WTC11 (cell line): ENCODE measurements at regions not wholly inside any gene's neighbourhood (a gene's known extent, or its start where the extent isn't known, plus 50 kb on each side); places are given as distances from the start of the nearest gene placed in this dataset.

ENCODE experiments used
- ATAC-seq: fragments of 200-7000 bp; cut with Tn5 transposase; 2 replicates; pipeline ENCODE4 v1.10.0; 2021; ENCODE audit warnings: mild to moderate bottlenecking, moderate library complexity
- CTCF ChIA-PET: fragments of 300-600 bp; sonication (Branson Sonifier 250); formaldehyde crosslinking; loops from one replicate; lab custom pipeline; 2021; ENCODE audit warnings: antibody characterized with exemption; lab: Charles Lee
- POLR2A ChIA-PET: fragments of 350-600 bp; sonication (Branson Sonifier 250); formaldehyde crosslinking; loops from one replicate; lab custom pipeline; 2021; ENCODE audit warnings: antibody characterized with exemption; lab: Charles Lee
- DNase-seq: peaks from one replicate; pipeline ENCODE4 v3.0.0; 2021; ENCODE audit warnings: low spot score
- H3K27ac Mint-ChIP-seq: 2 replicates; pipeline ENCODE4 v1.8.0; 2021; ENCODE audit warnings: mixed read lengths
- H3K27me3 Mint-ChIP-seq: 2 replicates; pipeline ENCODE4 v1.8.0; 2021; ENCODE audit warnings: low read depth, mild to moderate bottlenecking, moderate library complexity, mixed read lengths
- H3K36me3 Mint-ChIP-seq: 2 replicates; pipeline ENCODE4 v1.8.0; 2021; ENCODE audit warnings: mixed read lengths
- H3K4me1 Mint-ChIP-seq: 2 replicates; pipeline ENCODE4 v1.8.0; 2022; ENCODE audit warnings: mixed read lengths
- H3K4me3 Mint-ChIP-seq: 2 replicates; pipeline ENCODE4 v1.8.0; 2021; ENCODE audit warnings: mild to moderate bottlenecking, moderate library complexity, mixed read lengths
- H3K9me3 Mint-ChIP-seq: 2 replicates; pipeline ENCODE4 v1.8.0; 2021; ENCODE audit warnings: mixed read lengths
- AFF4 ChIP-seq: sonication (generic); formaldehyde crosslinking; IDR thresholded peaks from 2 replicates; pipeline ENCODE4 v1.8.1; 2023; ENCODE audit warnings: mild to moderate bottlenecking, missing genetic modification reagents, borderline replicate concordance
- ATF1 ChIP-seq: sonication (generic); formaldehyde crosslinking; IDR thresholded peaks from 2 replicates; pipeline ENCODE4 v1.8.1; 2023; ENCODE audit warnings: mild to moderate bottlenecking, moderate library complexity, missing genetic modification reagents
- CDX4 ChIP-seq: fragments of 250-450 bp; sonication (Bioruptor Pico); IDR thresholded peaks from 2 replicates; pipeline ENCODE4 v1.9.0; 2021; ENCODE audit warnings: moderate library complexity, mild to moderate bottlenecking, inconsistent platforms, borderline replicate concordance
- CREM ChIP-seq: sonication (generic); formaldehyde crosslinking; IDR thresholded peaks from 2 replicates; pipeline ENCODE4 v1.8.1; 2022; ENCODE audit warnings: mild to moderate bottlenecking, missing genetic modification reagents, moderate library complexity
- E2F4 ChIP-seq: sonication (generic); formaldehyde crosslinking; IDR thresholded peaks from 2 replicates; pipeline ENCODE4 v1.8.1; 2022; ENCODE audit warnings: low read depth, mild to moderate bottlenecking, moderate library complexity, missing genetic modification reagents, borderline replicate concordance
- ESRRA ChIP-seq: sonication (generic); formaldehyde crosslinking; IDR thresholded peaks from 2 replicates; pipeline ENCODE4 v1.8.1; 2022; ENCODE audit warnings: mild to moderate bottlenecking, missing genetic modification reagents, borderline replicate concordance
- FOXK1 ChIP-seq: sonication (generic); formaldehyde crosslinking; IDR thresholded peaks from 2 replicates; pipeline ENCODE4 v1.8.0; 2022; ENCODE audit warnings: mild to moderate bottlenecking, moderate library complexity, missing genetic modification reagents
- GABPB1 ChIP-seq: sonication (generic); formaldehyde crosslinking; IDR thresholded peaks from 2 replicates; pipeline ENCODE4 v1.8.1; 2023; ENCODE audit warnings: mild to moderate bottlenecking, missing genetic modification reagents
- GRHL2 ChIP-seq: fragments of 250-450 bp; sonication (Bioruptor Pico); IDR thresholded peaks from 2 replicates; pipeline ENCODE4 v1.8.0; 2022; ENCODE audit warnings: mild to moderate bottlenecking, moderate library complexity; ENCODE audit not compliant: insufficient replicate concordance, severe bottlenecking
- GTF2I ChIP-seq: fragments of 250-450 bp; sonication (Bioruptor Pico); conservative IDR thresholded peaks from 2 replicates; pipeline ENCODE4 v1.4.0; 2021; ENCODE audit warnings: mild to moderate bottlenecking
- HMGA2 ChIP-seq: fragments of 250-450 bp; sonication (Bioruptor Pico); IDR thresholded peaks from 2 replicates; pipeline ENCODE4 v1.4.0; 2021; ENCODE audit warnings: mild to moderate bottlenecking, moderate library complexity
- IRF1 ChIP-seq: sonication (generic); formaldehyde crosslinking; IDR thresholded peaks from 2 replicates; pipeline ENCODE4 v1.8.0; 2023; ENCODE audit warnings: missing genetic modification reagents
- MXD4 ChIP-seq: fragments of 250-450 bp; sonication (Bioruptor Pico); IDR thresholded peaks from 2 replicates; pipeline ENCODE4 v1.8.0; 2021; ENCODE audit warnings: mild to moderate bottlenecking, moderate library complexity, borderline replicate concordance
- OVOL2 ChIP-seq: fragments of 250-450 bp; sonication (Bioruptor Pico); IDR thresholded peaks from 2 replicates; pipeline ENCODE4 v1.9.0; 2021; ENCODE audit warnings: mild to moderate bottlenecking, borderline replicate concordance
- SMAD4 ChIP-seq: sonication (generic); formaldehyde crosslinking; IDR thresholded peaks from 2 replicates; pipeline ENCODE4 v1.8.0; 2022; ENCODE audit warnings: mild to moderate bottlenecking, missing genetic modification reagents
- TEAD1 ChIP-seq: sonication (generic); formaldehyde crosslinking; IDR thresholded peaks from 2 replicates; pipeline ENCODE4 v1.8.0; 2022; ENCODE audit warnings: mild to moderate bottlenecking, missing genetic modification reagents
- USF1 ChIP-seq: sonication (generic); formaldehyde crosslinking; IDR thresholded peaks from 2 replicates; pipeline ENCODE4 v1.8.0; 2022; ENCODE audit warnings: mild to moderate bottlenecking, missing genetic modification reagents
- ZNF232 ChIP-seq: sonication (generic); formaldehyde crosslinking; IDR thresholded peaks from 2 replicates; pipeline ENCODE4 v1.8.0; 2022; ENCODE audit warnings: mild to moderate bottlenecking, missing genetic modification reagents
- ZNF281 ChIP-seq: sonication (generic); formaldehyde crosslinking; IDR thresholded peaks from 2 replicates; pipeline ENCODE4 v1.8.0; 2023; ENCODE audit warnings: mild to moderate bottlenecking, missing genetic modification reagents
- ZNF532 ChIP-seq: fragments of 250-450 bp; sonication (Bioruptor Pico); IDR thresholded peaks from 2 replicates; pipeline ENCODE4 v1.9.0; 2021; ENCODE audit warnings: mild to moderate bottlenecking, borderline replicate concordance

GRCh38 chr3:102181175-102181920 lies 253.5 kb upstream of the ZPLD1 start:
- DNase-seq (no peak), ATAC-seq (peak; percentile 31; the same call in 1 of the 2 replicates)
- TF ChIP-seq ZNF532 (CRISPR knock-in tag) = no peak
- TF ChIP-seq GRHL2 (CRISPR knock-in tag) = no peak
- no peak for TF ChIP-seq ATF1 (CRISPR knock-in tag)
- TF ChIP-seq GABPB1 (CRISPR knock-in tag) = no peak
- TF ChIP-seq ZNF281 = no peak
- TF ChIP-seq ZNF232 (CRISPR knock-in tag) = no peak
- TF ChIP-seq CREM (CRISPR knock-in tag) = no peak
- TF ChIP-seq GTF2I = no peak
- no peak for TF ChIP-seq OVOL2
- no peak for TF ChIP-seq CDX4 (CRISPR knock-in tag)
- TF ChIP-seq IRF1 (CRISPR knock-in tag) = no peak
- no peak for TF ChIP-seq HMGA2
- TF ChIP-seq FOXK1 (CRISPR knock-in tag) = no peak
- no peak for TF ChIP-seq SMAD4 (CRISPR knock-in tag)
- no peak for TF ChIP-seq USF1 (CRISPR knock-in tag)
- no peak for TF ChIP-seq MXD4 (CRISPR knock-in tag)
- no peak for TF ChIP-seq E2F4
- TF ChIP-seq AFF4 (CRISPR knock-in tag) = no peak
- TF ChIP-seq ESRRA (CRISPR knock-in tag) = no peak
- no peak for TF ChIP-seq TEAD1 (CRISPR knock-in tag)
- Mint-ChIP-seq H3K4me1 (peaks cover 17% of the 10 kb centered on the region), H3K4me3 (no peak overlapping the region), H3K27ac (no peak overlapping the region), H3K36me3 (no peaks in the 10 kb centered on the region), H3K27me3 (no peaks in the 10 kb centered on the region), H3K9me3 (no peaks in the 10 kb centered on the region)
- ChIA-PET POLR2A (no interaction called here), CTCF (interaction anchor here (1.2 to 2.0 kb wide), 3 partner anchors 44 to 379 kb away, joined by 3 to 6 read pairs (median 5); no protein-coding TSS in a partner anchor)
